NCI-H1436 (cell line): ENCODE measurements at regions not wholly inside any gene's neighbourhood (a gene's known extent, or its start where the extent isn't known, plus 50 kb on each side); places are given as distances from the start of the nearest gene placed in this dataset.
"Not testable (repeated sequence)": the region's sequence is repeated elsewhere in the genome, so short reads cannot be mapped to it uniquely, and the experiment has no call there.

Experiments
- DNase-seq: peaks from one replicate; lab custom pipeline; 2025; lab: John Stamatoyannopoulos, UW

GRCh38 chr5:25020454-25020853 is 375.7 kb upstream of the CDH10 start:
- DNase-seq: no peak

GRCh38 chr5:25009063-25009462 is 364.3 kb upstream of the CDH10 start:
- no peak for DNase-seq

- peak; percentile 17 for DNase-seq
Observed at GRCh38 chr5:25006734-25007133, 362.0 kb upstream of the CDH10 start.

- no peak for DNase-seq
Observed at GRCh38 chr5:25006237-25006636, 361.5 kb upstream of the CDH10 start.

- no peak for DNase-seq
Observed at GRCh38 chr5:25005431-25005830, 360.7 kb upstream of the CDH10 start.

- DNase-seq: no peak
Observed at GRCh38 chr5:25002371-25002770, 357.6 kb upstream of the CDH10 start.

GRCh38 chr5:24999732-25000131 is 355.0 kb upstream of the CDH10 start:
- DNase-seq: no peak

- DNase-seq: no peak
Observed at GRCh38 chr5:24998641-24999040, 353.9 kb upstream of the CDH10 start.

- no peak for DNase-seq
Observed at GRCh38 chr5:24986326-24986725, 341.5 kb upstream of the CDH10 start.

- not testable (repeated sequence) for DNase-seq
Observed at GRCh38 chr5:24978552-24978951, 333.8 kb upstream of the CDH10 start.

- DNase-seq: no peak
Observed at GRCh38 chr5:24963611-24964010, 318.8 kb upstream of the CDH10 start.

- no peak for DNase-seq
Observed at GRCh38 chr5:24923400-24923799, 278.6 kb upstream of the CDH10 start.

- no peak for DNase-seq
Observed at GRCh38 chr5:24918676-24919075, 273.9 kb upstream of the CDH10 start.

- no peak for DNase-seq
Observed at GRCh38 chr5:24916863-24917262, 272.1 kb upstream of the CDH10 start.

GRCh38 chr5:24909210-24909609 is 264.4 kb upstream of the CDH10 start:
- no peak for DNase-seq

GRCh38 chr5:24906689-24907088 is 261.9 kb upstream of the CDH10 start:
- DNase-seq: no peak

GRCh38 chr5:24904981-24905517 is 260.3 kb upstream of the CDH10 start:
- no peak for DNase-seq

GRCh38 chr5:24899180-24899579 is 254.4 kb upstream of the CDH10 start:
- no peak for DNase-seq

GRCh38 chr5:24864244-24864643 is 219.5 kb upstream of the CDH10 start:
- no peak for DNase-seq

- DNase-seq: no peak
Observed at GRCh38 chr5:24862117-24862516, 217.3 kb upstream of the CDH10 start.

- DNase-seq: no peak
Observed at GRCh38 chr5:24855485-24855884, 210.7 kb upstream of the CDH10 start.

GRCh38 chr5:24854850-24855249 is 210.1 kb upstream of the CDH10 start:
- no peak for DNase-seq

GRCh38 chr5:24854350-24854749 is 209.6 kb upstream of the CDH10 start:
- no peak for DNase-seq

- no peak for DNase-seq
Observed at GRCh38 chr5:24850926-24851486, 206.2 kb upstream of the CDH10 start.
